ENCODE measurements at regions not wholly inside any gene's neighbourhood (a gene's known extent, or its start where the extent isn't known, plus 50 kb on each side); places are given as distances from the start of the nearest gene placed in this dataset.

DNA sequence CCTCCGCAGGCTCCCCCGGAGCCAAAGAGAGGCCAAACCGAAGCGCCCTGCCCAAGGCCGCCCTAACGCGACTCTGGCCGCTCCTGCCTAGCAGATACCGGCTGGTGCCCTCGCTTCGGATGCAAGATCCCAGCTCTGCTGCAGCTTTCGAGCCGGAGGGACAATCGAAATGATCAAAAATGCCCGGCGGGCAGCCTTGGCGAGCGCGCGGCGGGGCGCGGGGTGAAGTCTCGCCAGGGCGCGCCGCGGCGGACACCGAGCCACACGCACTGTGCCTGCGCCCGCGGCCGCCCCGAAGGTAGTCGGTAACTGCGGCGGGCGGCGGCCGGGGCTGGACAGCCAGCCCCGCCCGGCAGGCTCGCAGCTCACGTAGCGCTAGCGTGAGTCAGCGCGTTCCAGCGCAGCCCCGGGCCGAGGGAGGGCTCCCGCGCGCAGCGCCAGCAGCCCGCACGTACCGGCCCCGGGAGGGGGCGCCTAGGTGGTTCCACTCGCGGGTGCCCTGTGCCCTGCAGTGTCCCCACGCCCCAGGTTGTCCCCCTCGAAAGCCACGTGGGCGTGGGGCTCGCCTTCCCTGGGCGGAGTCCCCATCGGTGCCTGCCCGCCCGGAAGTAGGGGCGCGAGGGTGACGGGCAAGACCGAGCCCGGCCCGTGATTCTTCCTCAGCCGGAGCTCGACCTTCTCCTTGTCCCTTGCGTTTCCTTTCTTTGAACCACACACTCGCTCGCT lies 109.2 kb upstream of the EGLN3 start:
- TF ChIP-seq, protein P1, sequence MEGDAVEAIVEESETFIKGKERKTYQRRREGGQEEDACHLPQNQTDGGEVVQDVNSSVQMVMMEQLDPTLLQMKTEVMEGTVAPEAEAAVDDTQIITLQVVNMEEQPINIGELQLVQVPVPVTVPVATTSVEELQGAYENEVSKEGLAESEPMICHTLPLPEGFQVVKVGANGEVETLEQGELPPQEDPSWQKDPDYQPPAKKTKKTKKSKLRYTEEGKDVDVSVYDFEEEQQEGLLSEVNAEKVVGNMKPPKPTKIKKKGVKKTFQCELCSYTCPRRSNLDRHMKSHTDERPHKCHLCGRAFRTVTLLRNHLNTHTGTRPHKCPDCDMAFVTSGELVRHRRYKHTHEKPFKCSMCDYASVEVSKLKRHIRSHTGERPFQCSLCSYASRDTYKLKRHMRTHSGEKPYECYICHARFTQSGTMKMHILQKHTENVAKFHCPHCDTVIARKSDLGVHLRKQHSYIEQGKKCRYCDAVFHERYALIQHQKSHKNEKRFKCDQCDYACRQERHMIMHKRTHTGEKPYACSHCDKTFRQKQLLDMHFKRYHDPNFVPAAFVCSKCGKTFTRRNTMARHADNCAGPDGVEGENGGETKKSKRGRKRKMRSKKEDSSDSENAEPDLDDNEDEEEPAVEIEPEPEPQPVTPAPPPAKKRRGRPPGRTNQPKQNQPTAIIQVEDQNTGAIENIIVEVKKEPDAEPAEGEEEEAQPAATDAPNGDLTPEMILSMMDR (IDR thresholded peaks at IDR 0.05; ENCODE audit: low read depth, low read length): peak; percentile 25
- DNase-seq (ENCODE audit: extremely low read depth, low read depth): no peak

DNA sequence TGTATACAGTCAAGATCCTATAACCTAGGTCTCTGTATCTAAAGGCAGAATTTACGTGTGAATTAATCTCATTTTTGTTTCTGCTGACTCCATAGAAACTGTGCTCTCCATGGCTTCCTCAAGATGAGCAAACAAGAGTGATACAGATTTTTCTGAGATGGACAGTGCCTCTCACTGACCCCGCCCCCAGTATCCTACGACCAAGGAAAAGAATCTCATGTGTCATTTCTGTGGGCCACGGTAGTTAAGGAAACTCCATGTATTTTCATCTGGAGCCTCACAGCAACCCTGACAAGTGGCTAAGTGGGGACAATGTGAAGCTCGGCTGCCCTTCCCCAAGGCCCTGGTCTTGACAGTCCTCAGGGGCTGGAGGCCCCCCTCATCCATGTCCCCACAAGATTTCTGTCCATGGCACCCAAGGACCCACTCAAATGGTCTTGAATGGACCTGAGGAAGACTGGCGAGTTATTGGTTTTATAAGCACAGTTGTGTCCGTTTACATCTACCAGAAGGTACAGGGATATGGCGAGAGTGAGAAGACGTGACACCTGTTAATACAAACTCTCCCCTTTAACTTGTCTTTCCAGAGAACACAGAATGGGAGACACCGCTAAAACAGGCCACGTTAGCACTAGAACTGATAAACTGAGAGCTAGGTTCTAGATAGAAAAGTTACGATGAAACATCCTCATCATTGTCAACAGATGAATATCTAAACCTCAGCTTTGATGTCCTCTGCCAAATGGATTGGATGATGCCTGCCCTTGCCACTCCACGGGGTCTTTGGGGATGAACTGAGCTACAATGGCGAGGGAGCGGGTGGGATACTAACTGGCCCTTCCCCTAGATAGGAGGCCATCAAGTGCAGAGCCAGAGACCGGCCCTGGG lies 108.4 kb upstream of the EGLN3 start:
- TF ChIP-seq, protein P1 (IDR thresholded peaks at IDR 0.05; ENCODE audit: low read depth, low read length): no peak
- DNase-seq (ENCODE audit: extremely low read depth, low read depth): no peak

DNA sequence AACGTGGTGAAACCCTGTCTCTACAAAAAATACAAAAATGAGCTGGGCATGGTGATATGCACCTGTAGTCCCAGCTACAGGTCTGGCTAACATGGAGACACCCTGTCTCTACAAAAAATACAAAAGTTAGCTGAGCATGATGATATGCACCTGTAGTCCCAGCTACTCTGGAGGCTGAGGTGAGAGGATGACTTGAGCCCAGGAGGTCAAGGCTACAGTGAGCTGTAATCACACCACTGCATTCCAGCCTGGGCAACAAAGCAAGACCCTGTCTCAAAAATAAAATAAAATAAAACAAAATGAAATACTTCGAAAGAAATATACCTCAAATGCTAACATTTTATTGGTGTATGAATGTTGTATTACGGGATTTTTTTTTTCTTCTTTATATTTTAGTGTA lies 107.6 kb upstream of the EGLN3 start:
- TF ChIP-seq, protein P1 (IDR thresholded peaks at IDR 0.05; ENCODE audit: low read depth, low read length): no peak
- DNase-seq (ENCODE audit: extremely low read depth, low read depth): no peak

DNA sequence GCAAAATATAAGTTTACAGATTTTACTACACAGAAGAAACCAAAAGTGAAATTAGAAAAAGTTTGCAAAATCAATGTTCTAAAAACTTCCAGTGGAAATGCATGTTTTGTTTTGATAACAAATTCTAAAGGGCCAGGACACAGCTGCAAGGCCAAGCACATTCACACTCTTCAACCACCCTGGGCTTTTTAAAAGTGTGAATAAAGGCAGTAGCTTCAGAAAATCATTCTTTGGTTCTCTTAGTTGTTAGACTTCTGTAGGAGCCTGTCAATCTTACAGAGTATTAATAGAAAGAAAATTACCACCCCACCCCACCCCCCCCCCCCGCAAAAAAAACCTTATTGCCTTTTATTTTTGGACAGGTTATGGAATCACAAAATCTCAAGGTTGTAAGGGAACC lies 105.2 kb upstream of the EGLN3 start:
- TF ChIP-seq, protein P1 (IDR thresholded peaks at IDR 0.05; ENCODE audit: low read depth, low read length): no peak
- DNase-seq (ENCODE audit: extremely low read depth, low read depth): no peak

DNA sequence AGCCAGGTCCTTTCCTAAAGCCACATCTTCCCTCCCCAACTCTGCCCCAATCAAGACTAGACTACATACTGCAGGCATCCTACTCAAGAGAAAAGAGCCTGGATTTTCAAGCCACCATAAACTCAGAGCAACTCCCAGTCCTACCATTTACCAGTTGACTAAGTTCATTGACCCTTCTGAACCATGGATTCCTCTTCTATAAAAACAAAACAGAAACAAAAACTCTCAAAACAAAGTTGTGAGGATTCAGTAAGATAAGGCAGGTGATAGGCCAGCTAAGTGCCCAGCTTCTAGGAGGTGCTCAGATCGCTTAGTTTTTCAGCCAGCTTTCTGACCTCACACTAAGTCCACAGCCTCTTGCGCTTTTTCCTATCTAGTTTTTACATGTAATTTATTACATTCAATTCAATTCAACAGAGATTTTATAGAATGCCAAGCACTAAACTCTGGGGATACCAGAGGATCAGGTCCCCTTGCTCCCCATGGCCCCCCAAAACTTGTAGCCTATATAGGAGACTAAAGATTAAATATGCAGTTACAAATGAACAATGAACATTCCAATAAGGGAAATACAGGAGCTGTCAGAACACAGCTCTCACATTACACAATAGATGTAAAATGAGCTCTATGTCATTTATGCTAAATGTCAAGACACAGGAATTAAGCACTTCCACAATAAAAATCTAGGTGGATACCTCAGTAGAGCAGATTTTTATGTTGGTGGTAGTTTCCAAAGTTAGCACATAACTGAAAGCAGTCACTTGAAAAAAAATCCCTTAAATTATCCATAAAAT lies 104.5 kb upstream of the EGLN3 start:
- DNase-seq (ENCODE audit: extremely low read depth, low read depth): no peak

DNA sequence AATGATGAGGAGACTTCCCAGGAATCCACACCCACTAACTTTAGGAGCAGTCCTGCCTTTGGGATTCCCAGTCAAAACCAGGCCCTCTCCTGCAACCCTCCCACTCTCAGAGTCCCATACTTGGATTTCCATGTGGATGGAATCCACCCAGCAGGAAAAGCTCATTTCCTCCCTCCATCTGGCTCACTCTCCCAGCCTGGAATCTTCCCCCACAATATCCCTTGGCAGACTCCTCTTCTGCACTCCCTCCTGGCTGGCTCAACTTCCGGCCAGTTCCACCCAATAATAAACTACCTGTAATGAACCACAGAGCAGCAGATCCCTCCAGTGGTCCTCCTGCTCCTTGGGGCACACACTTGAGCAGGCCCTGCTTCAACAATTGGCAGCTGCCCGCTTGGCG lies 102.8 kb upstream of the EGLN3 start:
- TF ChIP-seq, protein P1 (IDR thresholded peaks at IDR 0.05; ENCODE audit: low read depth, low read length): peak; percentile 17
- no peak for DNase-seq (ENCODE audit: extremely low read depth, low read depth)

More for the DNA sequence above, 104.5 kb upstream of the EGLN3 start:
- TF ChIP-seq, protein P1 (IDR thresholded peaks at IDR 0.05; ENCODE audit: low read depth, low read length): no peak
